ENCODE measurements at regions not wholly inside any gene's neighbourhood (a gene's known extent, or its start where the extent isn't known, plus 50 kb on each side); places are given as distances from the start of the nearest gene placed in this dataset.

DNA sequence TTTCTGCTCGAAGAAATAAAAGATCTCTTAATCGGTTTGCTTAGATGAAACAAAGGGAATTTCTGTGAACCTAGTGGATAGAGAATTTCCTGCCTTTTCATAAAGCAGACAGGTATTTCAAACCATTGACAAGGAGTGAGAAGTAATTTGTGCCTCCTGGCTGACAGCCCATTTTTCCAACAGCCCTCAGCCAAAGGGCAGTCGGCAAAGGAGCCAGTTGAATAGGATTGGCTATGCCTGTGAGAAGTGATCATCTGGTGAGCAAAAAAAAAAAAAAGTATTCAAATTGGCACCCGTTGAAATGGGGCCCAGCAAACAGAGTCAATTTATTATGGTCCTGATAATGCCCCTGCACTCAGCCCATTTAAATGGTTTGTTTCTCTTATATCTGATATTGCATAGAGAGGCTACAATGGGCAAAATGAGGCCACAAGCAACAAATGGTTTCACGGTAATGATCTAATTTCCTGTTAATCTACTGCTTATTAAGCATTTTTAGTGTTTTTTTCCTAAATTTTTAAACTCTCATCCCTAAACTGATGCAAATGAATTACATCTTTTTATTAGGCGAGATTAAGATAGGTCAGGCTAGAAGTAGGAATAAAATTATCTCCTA lies 477.5 kb downstream of the NUF2 start:
- DNase-seq (ENCODE audit: low spot score): no peak

DNA sequence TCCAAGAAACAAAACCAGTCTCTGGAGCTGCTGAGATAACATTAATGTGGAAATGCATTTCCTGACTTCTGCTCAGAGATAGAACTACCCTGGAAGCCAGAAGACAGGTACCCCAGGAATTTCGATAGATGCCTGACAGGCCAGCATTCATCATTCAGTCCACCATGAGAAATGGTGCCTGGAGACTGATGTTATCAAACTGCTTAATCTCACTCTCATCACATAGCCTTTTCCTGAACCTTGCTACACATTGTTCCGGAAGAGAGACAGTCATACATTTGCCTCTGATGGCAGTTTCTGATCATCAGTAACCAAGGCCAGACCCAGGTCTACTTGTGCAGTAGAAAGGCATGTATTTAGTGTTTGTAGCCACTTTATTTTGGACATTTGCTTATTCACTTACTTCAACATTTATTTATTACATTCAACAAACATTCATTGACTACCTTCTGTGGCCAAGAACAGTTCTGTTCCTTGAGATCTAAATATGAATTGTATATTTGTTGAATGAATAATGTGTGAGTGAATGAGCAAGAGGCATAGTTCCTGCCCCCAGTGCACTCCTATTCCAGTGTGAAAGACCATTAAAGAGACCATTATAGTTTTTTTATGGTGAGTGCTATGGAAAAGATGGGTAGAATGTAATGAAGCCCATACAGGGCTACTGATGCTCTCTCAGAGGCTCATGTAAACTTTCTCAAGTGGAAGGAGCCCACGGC lies 485.7 kb downstream of the NUF2 start:
- peak; percentile 29 for DNase-seq (ENCODE audit: low spot score)

DNA sequence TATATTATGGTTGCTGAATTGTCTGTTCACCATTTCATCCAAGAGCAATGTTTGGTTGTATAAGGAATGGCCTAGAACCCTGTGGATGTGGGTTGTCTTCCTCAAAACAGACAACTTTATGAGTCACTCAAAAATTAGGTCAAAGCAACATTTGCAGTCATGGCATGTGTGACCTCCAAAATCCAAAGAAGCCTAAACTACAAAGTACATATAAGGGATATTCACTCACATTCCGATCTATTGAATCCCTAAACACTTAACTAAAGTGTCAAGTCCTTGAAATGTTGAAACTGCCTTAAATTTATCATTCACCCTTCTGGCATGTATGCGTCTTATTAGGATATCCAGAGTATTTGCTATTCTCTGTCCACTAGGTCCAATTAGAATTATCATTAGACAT lies 491.5 kb downstream of the NUF2 start:
- no peak for DNase-seq (ENCODE audit: low spot score)

DNA sequence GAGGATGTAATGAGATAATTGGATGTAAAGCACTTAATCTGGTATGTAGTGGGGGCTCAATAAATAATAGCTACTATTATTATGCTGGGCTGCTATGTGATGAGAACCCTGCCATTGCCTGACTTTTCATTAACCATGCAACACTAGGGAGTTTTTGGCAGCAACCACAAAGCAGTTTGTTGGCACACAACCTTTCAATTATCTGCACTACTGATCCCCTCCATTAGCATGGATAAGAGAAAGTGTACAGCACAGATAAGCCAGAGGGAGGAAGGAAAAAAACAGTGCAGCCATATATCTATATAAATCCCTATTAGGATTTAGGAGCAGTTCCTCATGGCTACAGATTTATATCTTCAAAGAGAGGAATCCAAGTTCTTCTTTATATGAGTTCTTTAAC lies 498.5 kb downstream of the NUF2 start:
- peak; percentile 94 for DNase-seq (ENCODE audit: low spot score)

DNA sequence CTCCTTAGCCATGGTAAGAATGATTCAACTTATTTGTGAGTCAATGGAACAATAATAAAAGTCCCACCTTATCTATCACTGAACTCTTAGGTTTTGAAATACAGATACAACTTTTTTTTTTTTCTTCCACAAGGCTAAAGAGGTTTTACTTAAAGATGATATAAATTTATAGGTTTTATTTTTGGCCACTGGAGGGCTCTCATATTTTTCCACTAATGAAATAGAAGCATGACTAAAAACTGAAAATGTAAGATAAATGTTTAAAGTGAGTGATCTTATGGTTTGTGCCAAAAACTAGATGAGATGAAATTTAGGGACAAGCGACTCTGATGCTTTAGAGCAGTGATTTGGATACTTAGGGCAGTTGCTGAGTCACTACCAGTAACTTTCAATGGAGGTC lies 499.0 kb downstream of the NUF2 start:
- DNase-seq (ENCODE audit: low spot score): no peak

DNA sequence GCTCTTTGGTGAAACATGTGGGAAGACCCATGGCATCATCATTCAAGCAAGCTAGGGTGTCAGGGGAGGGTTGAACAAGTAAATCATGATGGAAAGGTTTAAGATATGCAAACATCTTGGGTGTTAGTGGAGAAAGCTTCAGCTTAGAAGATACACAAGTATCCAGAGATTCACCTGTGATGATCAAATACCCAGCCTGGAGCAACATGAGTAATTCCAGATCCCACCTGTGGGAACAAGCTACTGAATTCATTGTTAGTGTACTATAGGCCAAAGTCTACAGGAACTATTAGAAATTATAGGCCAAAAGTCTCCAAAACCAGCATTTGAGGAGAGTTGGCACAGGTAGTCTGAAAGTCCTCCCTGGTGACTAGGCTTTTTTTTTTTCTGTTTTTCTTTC lies 499.9 kb downstream of the NUF2 start:
- no peak for DNase-seq (ENCODE audit: low spot score)

DNA sequence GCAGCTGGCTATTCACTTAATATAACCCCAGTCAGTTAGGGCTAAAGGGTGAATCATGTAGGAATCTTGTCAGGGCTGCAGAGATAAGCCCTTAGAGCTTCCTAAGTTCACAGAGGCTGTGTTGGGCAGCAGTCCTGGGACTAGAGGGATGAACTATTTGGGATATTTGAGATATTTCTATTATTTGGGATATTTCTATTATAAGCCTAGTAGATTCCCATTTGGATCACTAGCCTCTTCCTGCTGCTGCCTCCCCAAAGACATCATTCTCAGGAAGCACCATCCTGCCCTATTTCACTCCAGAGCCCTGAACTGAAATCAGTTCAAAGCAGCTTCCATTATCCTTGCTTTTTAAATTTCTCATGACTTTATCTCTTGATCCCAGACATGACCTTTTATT lies 501.3 kb downstream of the NUF2 start:
- peak; percentile 80 for DNase-seq (ENCODE audit: low spot score)

DNA sequence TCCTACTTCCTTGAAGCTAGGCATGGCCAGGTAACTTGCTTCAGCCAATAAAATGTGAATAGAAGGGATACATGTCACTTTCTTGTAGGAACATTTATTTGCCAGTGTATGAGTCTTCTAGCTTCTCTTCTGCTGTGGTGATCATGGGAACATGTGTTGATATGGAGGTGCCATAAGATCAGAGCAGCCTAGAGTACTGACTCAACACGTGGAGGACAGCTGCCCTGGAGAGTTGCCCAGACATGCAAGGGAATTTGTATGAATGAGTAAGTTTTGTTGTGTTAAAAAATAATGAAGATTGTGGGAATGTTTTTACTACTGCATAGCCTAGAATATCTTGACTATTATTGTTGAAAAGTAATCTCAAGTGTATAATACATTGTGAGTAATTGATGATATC lies 502.3 kb downstream of the NUF2 start:
- DNase-seq (ENCODE audit: low spot score): peak; percentile 66

DNA sequence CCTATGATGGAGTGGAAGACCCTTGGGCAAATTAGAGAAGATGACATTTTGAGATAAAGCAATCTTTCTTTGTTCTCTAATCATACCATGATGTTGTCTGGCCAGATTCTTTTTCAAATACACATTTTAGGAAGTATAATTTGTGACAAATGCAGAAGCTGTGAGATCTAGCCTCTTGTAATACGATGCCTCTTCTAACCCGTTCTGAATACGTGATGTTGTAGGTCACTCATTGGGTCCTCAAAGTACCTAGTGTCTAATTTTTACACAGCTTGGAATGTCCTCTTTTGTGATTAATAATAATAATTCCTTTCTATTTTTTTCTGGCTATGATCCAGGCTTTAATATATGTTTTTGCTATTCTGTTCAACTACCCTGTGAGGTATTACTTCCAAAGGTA lies 502.7 kb downstream of the NUF2 start:
- DNase-seq (ENCODE audit: low spot score): peak; percentile 24

DNA sequence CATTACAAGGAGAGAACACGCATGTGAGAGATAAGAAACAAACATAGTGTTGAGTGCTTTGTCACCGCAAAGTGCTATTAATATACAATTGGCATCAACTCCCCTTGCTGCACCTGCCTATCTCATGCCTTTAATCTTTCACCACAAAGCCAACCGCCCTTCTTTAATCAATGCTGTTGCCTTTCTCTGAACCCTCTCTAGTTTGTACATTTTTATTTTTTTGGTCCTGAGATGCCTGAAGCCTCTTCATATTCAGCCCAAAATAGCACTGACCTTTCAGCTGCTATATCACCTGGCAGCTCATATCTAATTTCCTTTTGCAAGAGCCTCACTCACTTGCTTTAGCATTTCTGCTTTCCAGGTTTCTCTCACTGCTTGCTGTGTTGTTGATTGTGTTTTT lies 504.7 kb downstream of the NUF2 start:
- DNase-seq (ENCODE audit: low spot score): no peak

DNA sequence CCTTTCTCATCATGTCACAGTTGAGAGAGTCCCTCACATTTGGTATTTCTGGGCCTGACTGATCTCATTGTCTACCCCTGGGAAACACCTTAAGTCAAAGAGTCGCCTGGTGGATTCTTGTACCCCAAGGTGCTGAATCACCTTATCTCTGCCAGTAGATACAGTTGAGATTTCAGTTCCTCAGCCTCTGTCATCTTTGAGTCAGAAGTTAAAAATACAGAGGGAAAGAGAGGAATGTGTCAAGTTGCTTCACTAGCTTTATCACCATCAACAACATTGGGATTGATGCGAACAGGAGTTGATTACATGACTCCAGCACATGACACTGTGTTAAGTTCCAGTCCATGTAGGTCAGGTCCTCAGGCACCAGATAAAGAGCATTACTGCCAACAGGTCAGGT lies 513.0 kb downstream of the NUF2 start:
- DNase-seq (ENCODE audit: low spot score): no peak

DNA sequence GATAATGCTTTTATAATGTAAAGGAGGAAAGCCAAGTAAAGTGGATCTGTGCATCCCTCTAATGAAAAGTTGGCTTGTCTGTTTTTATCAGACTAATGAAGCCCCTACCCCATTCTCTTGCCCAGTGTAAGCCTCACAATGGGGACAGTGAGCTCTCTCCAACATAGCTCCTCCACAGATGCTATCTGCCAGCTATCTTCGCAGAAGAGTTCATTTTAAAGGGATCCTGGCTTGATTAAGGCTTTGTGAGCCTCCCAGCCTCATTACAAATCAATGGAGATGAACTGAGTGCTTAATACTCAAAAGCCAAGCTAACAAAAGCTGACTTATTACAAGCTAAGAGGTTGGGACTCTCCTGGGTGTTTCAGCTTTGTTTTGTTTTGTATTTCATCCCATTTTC lies 514.7 kb downstream of the NUF2 start:
- no peak for DNase-seq (ENCODE audit: low spot score)

DNA sequence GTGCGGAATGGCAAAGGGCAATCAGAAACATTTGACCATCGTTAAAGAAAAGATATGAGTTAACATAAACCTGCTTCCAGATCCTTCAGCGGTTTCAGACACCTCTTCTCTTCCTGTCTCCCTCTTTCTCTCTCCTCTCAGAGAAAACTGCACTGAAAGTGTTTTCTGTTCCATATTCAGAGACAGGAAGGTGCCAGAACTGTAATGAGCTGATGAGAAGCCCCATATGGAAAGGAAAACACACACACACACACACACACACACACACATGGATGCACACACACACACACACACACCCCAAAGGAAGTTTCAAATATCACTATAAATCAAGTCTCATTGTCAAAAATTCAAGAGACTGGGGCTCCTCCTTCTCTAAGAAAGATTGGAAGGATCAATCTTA lies 515.5 kb downstream of the NUF2 start:
- DNase-seq (ENCODE audit: low spot score): no peak

DNA sequence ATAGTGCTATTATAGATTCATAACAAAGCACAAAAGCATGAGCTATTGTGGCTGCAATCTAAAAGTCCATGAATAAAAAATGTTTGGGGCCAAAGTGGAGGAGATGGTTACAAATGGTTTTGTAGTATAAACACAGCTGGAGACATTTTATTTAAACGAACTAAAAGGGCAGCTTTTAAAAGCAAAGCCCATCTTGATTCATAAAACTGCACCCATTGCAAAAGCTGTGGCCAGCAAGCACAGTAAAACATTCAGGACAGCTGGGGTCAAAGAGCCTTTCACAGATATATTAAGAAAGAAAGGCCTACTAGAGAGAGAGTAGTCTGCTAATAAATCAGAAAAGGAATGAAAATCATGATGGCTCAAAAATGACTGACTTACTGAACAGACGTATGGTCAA lies 520.8 kb downstream of the NUF2 start:
- DNase-seq (ENCODE audit: low spot score): no peak

DNA sequence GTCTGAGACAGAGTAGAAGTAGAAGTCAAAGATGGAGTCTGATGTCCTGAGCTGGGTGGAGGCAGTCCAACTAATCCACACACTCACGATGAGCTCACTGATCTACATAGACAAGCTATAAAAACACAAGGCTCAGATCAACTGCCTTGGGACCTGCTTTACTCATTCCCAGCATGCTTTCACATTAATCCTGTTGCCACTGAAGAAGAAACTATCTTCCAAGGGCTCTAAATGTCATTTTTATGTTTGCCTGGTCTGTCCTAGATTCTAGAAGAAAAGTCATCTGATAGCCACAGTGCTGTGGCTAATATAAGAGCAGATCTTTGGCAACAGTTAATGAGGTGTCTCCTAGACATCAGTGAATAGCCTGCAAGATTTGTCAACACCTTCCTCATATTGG lies 522.7 kb downstream of the NUF2 start:
- DNase-seq (ENCODE audit: low spot score): peak; percentile 21

DNA sequence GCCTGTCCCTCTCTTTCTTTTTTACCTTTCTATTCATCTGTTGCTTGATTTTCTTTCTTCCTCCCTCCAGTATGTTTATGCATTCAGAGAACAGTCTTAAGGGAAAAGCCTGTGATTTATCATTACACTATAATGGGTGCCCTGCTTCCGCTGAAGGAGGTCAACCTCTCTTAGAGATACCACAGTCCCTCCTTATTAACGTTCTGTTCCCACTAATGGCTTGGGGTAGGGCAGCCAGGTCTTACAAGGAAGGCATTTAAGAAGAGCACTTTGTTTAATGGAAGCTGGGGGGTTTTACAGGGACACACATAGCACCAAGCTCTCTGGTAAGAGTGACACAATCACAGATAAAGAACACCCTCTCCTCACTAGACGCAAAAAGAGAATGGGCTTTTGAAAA lies 523.5 kb downstream of the NUF2 start:
- no peak for DNase-seq (ENCODE audit: low spot score)

DNA sequence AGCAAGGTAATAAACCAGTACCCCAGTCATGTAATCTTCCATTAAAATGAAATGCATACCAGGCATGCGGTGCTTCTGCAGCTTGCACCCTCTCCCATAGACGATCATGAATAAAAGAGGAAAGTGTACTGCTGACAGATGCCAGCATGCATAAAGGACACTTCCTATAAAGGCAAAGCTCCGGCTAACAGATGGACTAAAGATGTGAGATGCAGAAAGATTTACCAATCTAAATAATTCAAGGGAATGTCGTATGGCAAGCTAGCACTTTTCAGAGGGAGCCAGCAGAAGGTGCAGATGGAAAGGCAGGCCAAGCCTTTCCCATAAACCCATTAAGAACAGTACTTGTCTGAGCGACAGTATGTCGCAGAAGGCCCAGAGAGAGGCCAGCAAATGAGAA lies 542.0 kb downstream of the NUF2 start:
- DNase-seq (ENCODE audit: low spot score): no peak

DNA sequence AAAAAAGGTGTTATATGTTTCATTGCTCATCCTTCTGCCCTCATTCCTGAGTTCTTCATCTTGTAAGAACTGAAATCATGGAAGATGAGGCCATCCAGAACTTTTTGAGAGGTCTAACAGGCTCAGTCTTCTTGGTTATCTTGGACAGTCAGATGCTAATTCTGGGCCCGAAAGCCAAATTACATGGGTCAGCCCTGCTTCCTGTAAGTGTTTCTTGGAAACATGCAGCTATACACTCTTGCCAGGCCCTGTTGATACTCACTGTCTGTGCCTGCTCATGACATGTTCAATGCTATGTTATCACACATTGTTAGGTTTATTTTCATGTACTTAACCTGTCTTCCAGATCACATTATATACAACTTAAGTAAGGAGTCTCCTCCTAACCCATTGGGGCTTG lies 542.5 kb downstream of the NUF2 start:
- DNase-seq (ENCODE audit: low spot score): no peak

DNA sequence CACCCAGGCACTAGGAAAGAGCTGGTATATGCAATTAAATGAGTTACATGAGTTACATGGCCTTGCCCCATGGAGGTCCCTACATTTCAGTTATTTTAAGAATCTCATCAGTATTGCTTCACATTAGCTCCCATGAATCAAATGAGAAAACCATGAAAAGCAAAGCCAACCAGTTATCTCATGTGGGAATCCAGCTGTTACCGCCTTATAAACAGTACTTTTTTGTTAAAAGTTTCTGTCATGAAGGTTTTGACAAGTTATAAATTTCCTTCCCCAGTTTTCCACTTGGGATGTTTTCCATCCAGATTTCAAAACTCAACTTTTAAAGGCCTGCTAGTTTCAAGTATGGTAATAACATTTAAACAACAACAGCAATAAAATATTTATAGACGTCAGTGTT lies 544.8 kb downstream of the NUF2 start:
- DNase-seq (ENCODE audit: low spot score): no peak

DNA sequence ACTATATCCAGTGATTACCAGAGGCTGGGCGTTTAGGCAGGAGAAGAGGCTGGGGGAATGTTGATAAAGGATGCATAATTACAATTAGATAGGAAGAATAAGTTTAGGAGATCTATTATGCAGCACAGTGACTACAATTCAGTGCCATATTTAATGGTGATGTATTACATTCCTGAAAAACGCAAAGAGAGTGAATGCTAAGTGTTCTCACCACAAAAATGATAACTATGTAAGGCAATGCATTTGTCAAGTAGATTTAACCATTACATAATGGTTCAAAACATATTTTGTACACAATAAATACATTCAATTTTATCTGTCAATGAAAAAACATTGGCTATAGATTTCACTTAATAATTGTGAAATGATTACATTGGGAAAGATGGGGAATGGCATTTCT lies 548.9 kb downstream of the NUF2 start:
- no peak for DNase-seq (ENCODE audit: low spot score)

DNA sequence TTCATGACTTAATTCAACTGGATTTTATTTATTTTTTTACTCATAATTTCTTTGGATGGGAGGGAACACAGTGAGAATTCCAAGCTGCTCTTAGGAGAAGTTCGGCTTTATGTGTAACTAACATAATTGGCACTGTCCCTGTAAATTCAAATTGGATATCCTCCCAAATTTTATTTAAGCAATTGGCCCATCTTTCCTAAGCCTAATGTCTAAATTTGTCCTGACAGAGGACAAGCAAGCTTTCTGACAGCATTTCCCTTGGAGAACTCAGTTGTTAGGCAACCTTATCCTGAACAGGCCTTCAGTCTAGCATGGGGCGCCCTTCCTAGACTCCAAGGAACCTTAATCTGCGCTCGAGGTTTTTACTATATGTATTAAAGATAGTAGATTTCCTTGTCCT lies 550.3 kb downstream of the NUF2 start:
- DNase-seq (ENCODE audit: low spot score): no peak

DNA sequence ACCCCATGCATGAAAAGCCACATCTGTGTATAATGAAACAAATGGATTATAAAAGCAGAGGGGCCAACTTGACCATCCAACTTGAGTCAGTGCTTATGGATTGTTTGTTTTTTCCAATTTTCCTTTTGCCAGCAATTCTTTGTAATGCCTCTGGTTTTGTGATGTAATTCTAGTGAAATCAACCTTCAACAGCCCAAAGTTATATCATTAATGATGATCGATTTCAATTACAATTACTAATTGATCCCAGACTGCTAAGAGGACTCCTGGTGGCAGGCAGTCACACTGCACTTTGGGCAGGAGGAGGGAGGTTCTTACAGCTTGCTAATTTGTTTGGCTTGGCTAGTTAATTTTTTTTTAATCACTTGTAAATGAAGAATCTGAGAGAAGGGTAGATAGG lies 552.3 kb downstream of the NUF2 start:
- DNase-seq (ENCODE audit: low spot score): no peak

DNA sequence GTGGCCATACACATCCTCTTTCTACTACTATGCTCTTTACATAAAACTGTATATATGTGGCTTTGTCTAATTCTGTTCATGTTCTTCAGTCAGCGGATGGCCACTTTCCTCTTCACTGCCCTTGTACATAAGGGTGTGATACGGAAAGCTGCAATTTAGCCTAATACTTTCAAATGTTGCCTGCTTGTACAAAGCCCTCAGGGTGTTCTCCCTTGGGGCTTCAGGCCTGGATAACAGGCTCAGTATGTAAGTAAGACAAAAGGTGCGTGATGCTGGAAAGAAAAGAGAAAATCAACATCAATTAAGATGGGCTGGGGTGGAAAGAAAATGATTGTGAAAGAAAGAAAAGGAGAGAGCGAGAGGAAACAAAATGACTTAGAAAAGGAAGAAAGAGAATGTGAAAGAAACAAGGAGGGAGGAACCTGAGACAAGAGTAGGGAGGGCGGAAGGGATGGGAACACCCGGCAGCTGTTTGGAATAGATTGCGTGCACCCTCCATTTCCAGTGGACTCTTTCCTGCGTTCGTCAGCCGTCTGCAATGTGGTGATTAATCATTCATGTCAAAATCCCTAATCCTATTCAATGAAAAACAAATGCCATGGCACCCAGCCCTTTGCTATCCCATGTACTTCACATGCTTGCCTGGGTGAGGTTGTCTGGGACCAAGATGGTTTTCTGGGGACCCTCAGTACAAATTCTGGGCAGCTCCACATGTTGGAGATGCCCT lies 553.6 kb downstream of the NUF2 start:
- no peak for DNase-seq (ENCODE audit: low spot score)

Measured in umbilical cord (tissue), 1 donor.